ENCODE measurements at regions not wholly inside any gene's neighbourhood (a gene's known extent, or its start where the extent isn't known, plus 50 kb on each side); places are given as distances from the start of the nearest gene placed in this dataset.

GRCh38 chr9:93390953-93391515 lies 60.5 kb upstream of the FAM120A start:
- no peaks in the 10 kb centered on the region for H3K9me3 Mint-ChIP-seq
- no peak for DNase-seq (ENCODE audit: extremely low spot score, unreplicated experiment)
- no peaks in the 10 kb centered on the region for H3K4me1 Mint-ChIP-seq (ENCODE audit: unreplicated experiment)
- no peak overlapping the region for H3K4me3 Mint-ChIP-seq
- H3K36me3 Mint-ChIP-seq = no peaks in the 10 kb centered on the region
- H3K27me3 Mint-ChIP-seq = no peaks in the 10 kb centered on the region
- H3K27ac Mint-ChIP-seq = no peak overlapping the region
- TF ChIP-seq CTCF (conservative IDR thresholded peaks at IDR 0.05) = no peak

- H3K4me3 Mint-ChIP-seq = no peak overlapping the region
- DNase-seq (ENCODE audit: extremely low spot score, unreplicated experiment) = no peak
- H3K27me3 Mint-ChIP-seq = no peaks in the 10 kb centered on the region
- no peak for TF ChIP-seq CTCF (conservative IDR thresholded peaks at IDR 0.05)
- H3K36me3 Mint-ChIP-seq = no peaks in the 10 kb centered on the region
- H3K4me1 Mint-ChIP-seq (ENCODE audit: unreplicated experiment) = no peaks in the 10 kb centered on the region
- no peaks in the 10 kb centered on the region for H3K9me3 Mint-ChIP-seq
- H3K27ac Mint-ChIP-seq = no peak overlapping the region
These were observed 59.6 kb upstream of the FAM120A start for GRCh38 chr9:93391898-93392297.

- H3K4me3 Mint-ChIP-seq = no peak overlapping the region
- H3K27me3 Mint-ChIP-seq = no peaks in the 10 kb centered on the region
- no peaks in the 10 kb centered on the region for H3K4me1 Mint-ChIP-seq (ENCODE audit: unreplicated experiment)
These were observed 58.5 kb upstream of the FAM120A start for GRCh38 chr9:93392974-93393373.

More at GRCh38 chr9:93392974-93393373, 58.5 kb upstream of the FAM120A start:
- no peak for DNase-seq (ENCODE audit: extremely low spot score, unreplicated experiment)
- Mint-ChIP-seq H3K9me3 (no peaks in the 10 kb centered on the region), H3K27ac (no peak overlapping the region), H3K36me3 (no peaks in the 10 kb centered on the region)
- TF ChIP-seq CTCF (conservative IDR thresholded peaks at IDR 0.05) = no peak

Data from type B pancreatic cell (in vitro differentiated cells).